ENCODE measurements at regions not wholly inside any gene's neighbourhood (a gene's known extent, or its start where the extent isn't known, plus 50 kb on each side); places are given as distances from the start of the nearest gene placed in this dataset.

DNA sequence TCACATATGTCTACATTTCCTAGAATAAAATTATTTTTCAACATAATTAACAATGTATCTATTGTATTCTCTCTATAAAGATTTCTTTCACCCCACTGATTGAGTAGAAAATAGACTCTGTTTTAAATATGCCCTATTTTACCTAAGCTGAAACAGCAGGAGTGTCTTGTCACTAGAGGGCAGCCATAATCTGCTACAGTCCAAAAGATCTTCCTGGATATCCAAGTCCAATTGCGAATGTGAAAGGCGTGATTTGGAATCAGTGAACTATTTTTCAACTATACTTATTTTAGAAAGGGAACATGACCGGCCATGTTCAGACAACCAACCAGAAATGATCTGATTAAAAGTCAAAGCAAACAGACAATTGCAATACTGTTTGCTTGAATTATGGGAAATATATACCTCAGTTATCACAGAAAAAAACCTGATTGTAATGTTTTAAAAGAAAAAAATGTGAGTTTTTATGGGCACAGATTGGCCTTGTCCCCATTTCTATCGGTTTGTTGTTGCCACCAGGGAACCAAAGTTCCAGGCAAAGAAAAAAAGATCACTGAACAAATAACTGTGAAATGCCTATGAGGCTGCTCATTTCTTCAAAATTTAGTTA lies 1211.0 kb upstream of the ADGRL4 start:
- DNase-seq: peak; percentile 74
- H2BK12ac ChIP-seq (ENCODE audit: low read length in 2 of 2): no peak overlapping the region
- H2BK15ac ChIP-seq (ENCODE audit: low read depth, poor library complexity, severe bottlenecking): no peak overlapping the region
- no peaks in the 10 kb centered on the region for H3K79me1 ChIP-seq (replicated peaks; ENCODE audit: low read length, poor library complexity, severe bottlenecking)
- H2BK120ac ChIP-seq (ENCODE audit: low read depth, low read length): no peak overlapping the region
- no peak overlapping the region for H3K18ac ChIP-seq (ENCODE audit: low read depth in 1 of 2, low read length in 2 of 2)
- H3K4me1 ChIP-seq (ENCODE audit: control insufficient read depth, insufficient read depth, low read depth, low read length): no peaks in the 10 kb centered on the region
- H3K4me3 ChIP-seq (ENCODE audit: insufficient read depth in 1 of 2, low read depth in 1 of 2, low read length in 2 of 2): no peak overlapping the region
- H3K27me3 ChIP-seq (ENCODE audit: control insufficient read depth in 1 of 2, insufficient read depth in 1 of 2, low read length in 2 of 2): no peaks in the 10 kb centered on the region
- H3K27ac ChIP-seq (ENCODE audit: low read length, poor library complexity, severe bottlenecking): no peak overlapping the region
- no peak overlapping the region for H3K14ac ChIP-seq (ENCODE audit: low read length in 2 of 2)
- WGBS: 73% methylated on average over 1 of the region's 4 CpGs
- H3K4me2 ChIP-seq (ENCODE audit: low read length, poor library complexity, severe bottlenecking): no peak overlapping the region
- H2BK5ac ChIP-seq (ENCODE audit: low read depth, low read length, poor library complexity, severe bottlenecking): no peak overlapping the region
- no peaks in the 10 kb centered on the region for H3K9me3 ChIP-seq (ENCODE audit: control insufficient read depth, low read length)
- no peak overlapping the region for H2AFZ ChIP-seq (ENCODE audit: low read depth, low read length)
- H4K8ac ChIP-seq (ENCODE audit: low read length): no peak overlapping the region
- no peak overlapping the region for H2AK5ac ChIP-seq (ENCODE audit: low read length, severe bottlenecking)
- H3K9ac ChIP-seq (ENCODE audit: low read length): peak overlapping the region; percentile 77
- H3K36me3 ChIP-seq (ENCODE audit: control insufficient read depth in 1 of 2, insufficient read depth in 2 of 2, low read depth in 1 of 2, low read length in 2 of 2): no peaks in the 10 kb centered on the region
- H3K4ac ChIP-seq (ENCODE audit: low read depth in 1 of 2, low read length in 2 of 2): no peak overlapping the region
- no peak overlapping the region for H3K23ac ChIP-seq (ENCODE audit: low read length in 2 of 2)
- no peak overlapping the region for H4K91ac ChIP-seq (ENCODE audit: low read length)

DNA sequence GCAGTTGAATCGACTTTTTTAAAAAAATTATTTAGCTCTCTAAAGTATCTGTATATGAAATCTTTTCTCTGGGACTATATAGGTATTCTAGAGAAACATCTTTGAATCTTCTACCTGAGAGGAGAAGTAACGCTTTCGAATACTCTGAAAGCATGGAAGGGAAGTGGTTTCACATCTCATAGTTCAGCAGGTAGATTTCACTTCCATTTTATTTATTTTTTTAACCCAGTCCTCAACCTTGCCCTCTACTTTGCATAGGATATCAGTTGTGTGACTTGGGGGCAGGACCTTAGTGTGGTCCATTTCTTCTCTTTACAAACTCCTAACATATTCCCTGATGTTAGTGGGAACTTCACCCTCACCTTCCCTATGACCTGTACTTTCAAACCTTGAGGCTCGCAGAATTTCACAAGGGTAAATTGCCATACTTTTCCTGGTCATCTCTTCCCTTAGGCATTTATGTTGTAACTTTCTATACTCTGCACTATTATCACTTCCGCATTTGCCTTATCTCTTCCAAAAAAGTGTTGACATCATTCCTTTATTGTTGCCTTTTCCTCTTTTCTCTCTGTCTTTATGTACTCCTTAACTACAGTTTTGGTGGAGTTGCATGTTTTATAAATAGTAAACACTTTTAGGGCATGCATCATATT lies 1208.5 kb upstream of the ADGRL4 start:
- H3K4ac ChIP-seq (ENCODE audit: low read depth in 1 of 2, low read length in 2 of 2): no peak overlapping the region
- H2BK12ac ChIP-seq (ENCODE audit: low read length in 2 of 2): no peak overlapping the region
- no peak overlapping the region for H3K4me2 ChIP-seq (ENCODE audit: low read length, poor library complexity, severe bottlenecking)
- H3K9me3 ChIP-seq (ENCODE audit: control insufficient read depth, low read length): no peaks in the 10 kb centered on the region
- no peaks in the 10 kb centered on the region for H3K36me3 ChIP-seq (ENCODE audit: control insufficient read depth in 1 of 2, insufficient read depth in 2 of 2, low read depth in 1 of 2, low read length in 2 of 2)
- H3K14ac ChIP-seq (ENCODE audit: low read length in 2 of 2): no peak overlapping the region
- no peak overlapping the region for H2BK5ac ChIP-seq (ENCODE audit: low read depth, low read length, poor library complexity, severe bottlenecking)
- no peaks in the 10 kb centered on the region for H3K4me1 ChIP-seq (ENCODE audit: control insufficient read depth, insufficient read depth, low read depth, low read length)
- H3K79me1 ChIP-seq (replicated peaks; ENCODE audit: low read length, poor library complexity, severe bottlenecking): no peaks in the 10 kb centered on the region
- H2AFZ ChIP-seq (ENCODE audit: low read depth, low read length): no peak overlapping the region
- no peak overlapping the region for H3K4me3 ChIP-seq (ENCODE audit: insufficient read depth in 1 of 2, low read depth in 1 of 2, low read length in 2 of 2)
- no peak overlapping the region for H3K23ac ChIP-seq (ENCODE audit: low read length in 2 of 2)
- H2BK120ac ChIP-seq (ENCODE audit: low read depth, low read length): no peak overlapping the region
- no peak overlapping the region for H4K8ac ChIP-seq (ENCODE audit: low read length)
- no peak overlapping the region for H2BK15ac ChIP-seq (ENCODE audit: low read depth, poor library complexity, severe bottlenecking)
- no peak overlapping the region for H2AK5ac ChIP-seq (ENCODE audit: low read length, severe bottlenecking)
- H3K9ac ChIP-seq (ENCODE audit: low read length): no peak overlapping the region
- no peak for DNase-seq
- 97% methylated on average over 2 of the region's 5 CpGs for WGBS
- no peak overlapping the region for H3K18ac ChIP-seq (ENCODE audit: low read depth in 1 of 2, low read length in 2 of 2)
- H3K27ac ChIP-seq (ENCODE audit: low read length, poor library complexity, severe bottlenecking): no peak overlapping the region
- no peaks in the 10 kb centered on the region for H3K27me3 ChIP-seq (ENCODE audit: control insufficient read depth in 1 of 2, insufficient read depth in 1 of 2, low read length in 2 of 2)
- no peak overlapping the region for H4K91ac ChIP-seq (ENCODE audit: low read length)

DNA sequence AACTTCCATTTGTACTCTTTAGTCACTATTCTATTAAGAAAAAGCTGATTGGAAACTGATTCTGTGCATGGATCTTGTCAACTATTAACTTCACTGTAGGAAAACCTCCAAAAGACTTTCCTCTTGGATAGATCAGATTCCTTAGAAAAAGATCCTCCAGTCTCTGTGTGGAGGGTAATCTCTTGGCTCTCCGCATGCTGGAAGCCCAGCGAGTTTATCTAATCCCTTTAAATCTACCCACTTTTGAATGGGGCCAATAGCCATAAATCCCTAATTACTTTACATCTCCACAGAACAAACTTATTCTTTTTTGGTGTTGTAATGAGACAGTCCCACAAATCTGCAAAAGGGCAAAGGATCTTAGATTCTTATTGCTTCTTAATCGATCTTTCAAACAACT lies 1206.4 kb upstream of the ADGRL4 start:
- H3K27me3 ChIP-seq (ENCODE audit: control insufficient read depth in 1 of 2, insufficient read depth in 1 of 2, low read length in 2 of 2): no peaks in the 10 kb centered on the region

DNA sequence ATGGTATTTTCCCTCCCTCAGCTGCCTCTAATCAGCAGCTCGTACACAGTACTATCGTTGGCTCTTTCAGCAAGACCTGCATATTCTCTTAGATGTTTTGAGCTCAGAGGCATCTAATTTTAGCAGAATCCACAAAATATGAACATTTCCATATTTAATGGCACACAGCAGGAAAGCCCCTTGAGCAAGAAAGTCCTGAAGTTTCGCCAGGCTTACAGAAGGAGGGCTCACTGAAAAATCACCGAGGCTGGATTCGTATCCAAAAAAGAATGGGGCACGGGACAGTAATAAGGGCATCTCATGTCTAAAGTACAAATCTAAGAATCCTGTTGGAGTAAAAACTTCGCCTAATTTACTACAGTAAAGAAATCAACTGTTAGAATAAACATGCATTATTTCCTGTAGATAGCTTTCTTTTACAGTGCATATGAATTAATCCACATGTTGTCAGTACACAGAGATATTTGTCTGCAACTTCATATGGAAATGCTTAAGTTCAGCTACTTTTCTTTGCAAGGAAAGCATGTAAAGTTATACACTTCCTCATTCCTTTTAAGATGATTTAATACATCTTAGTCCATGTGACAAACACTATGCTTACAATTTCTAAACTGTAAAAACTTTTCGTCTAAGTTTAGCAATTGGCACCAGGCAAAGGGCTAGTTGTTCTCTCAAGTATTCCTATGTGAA lies 1205.3 kb upstream of the ADGRL4 start:
- Histone ChIP-seq H2AK5ac (ENCODE audit: low read length, severe bottlenecking) (peak overlapping the region; percentile 41), H3K27ac (ENCODE audit: low read length, poor library complexity, severe bottlenecking) (no peak overlapping the region), H3K79me1 (replicated peaks; ENCODE audit: low read length, poor library complexity, severe bottlenecking) (no peaks in the 10 kb centered on the region), H3K4me1 (ENCODE audit: control insufficient read depth, insufficient read depth, low read depth, low read length) (no peaks in the 10 kb centered on the region), H3K4ac (ENCODE audit: low read depth in 1 of 2, low read length in 2 of 2) (no peak overlapping the region), H3K14ac (ENCODE audit: low read length in 2 of 2) (no peak overlapping the region), H3K18ac (ENCODE audit: low read depth in 1 of 2, low read length in 2 of 2) (no peak overlapping the region), H2BK5ac (ENCODE audit: low read depth, low read length, poor library complexity, severe bottlenecking) (no peak overlapping the region), H2BK120ac (ENCODE audit: low read depth, low read length) (no peak overlapping the region), H2BK15ac (ENCODE audit: low read depth, poor library complexity, severe bottlenecking) (no peak overlapping the region), H2BK12ac (ENCODE audit: low read length in 2 of 2) (no peak overlapping the region), H3K4me2 (ENCODE audit: low read length, poor library complexity, severe bottlenecking) (no peak overlapping the region), H3K36me3 (ENCODE audit: control insufficient read depth in 1 of 2, insufficient read depth in 2 of 2, low read depth in 1 of 2, low read length in 2 of 2) (no peaks in the 10 kb centered on the region), H3K27me3 (ENCODE audit: control insufficient read depth in 1 of 2, insufficient read depth in 1 of 2, low read length in 2 of 2) (no peaks in the 10 kb centered on the region), H3K23ac (ENCODE audit: low read length in 2 of 2) (no peak overlapping the region), H2AFZ (ENCODE audit: low read depth, low read length) (no peak overlapping the region), H3K9ac (ENCODE audit: low read length) (no peak overlapping the region), H4K8ac (ENCODE audit: low read length) (no peak overlapping the region), H3K4me3 (ENCODE audit: insufficient read depth in 1 of 2, low read depth in 1 of 2, low read length in 2 of 2) (no peak overlapping the region), H4K91ac (ENCODE audit: low read length) (no peak overlapping the region), H3K9me3 (ENCODE audit: control insufficient read depth, low read length) (no peaks in the 10 kb centered on the region)
- WGBS: 91% methylated on average over 7 of the region's 8 CpGs
- no peak for DNase-seq

More for the DNA sequence above, 1206.4 kb upstream of the ADGRL4 start:
- H3K4me2 ChIP-seq (ENCODE audit: low read length, poor library complexity, severe bottlenecking): no peak overlapping the region
- H3K4me1 ChIP-seq (ENCODE audit: control insufficient read depth, insufficient read depth, low read depth, low read length): no peaks in the 10 kb centered on the region
- no peak overlapping the region for H3K9ac ChIP-seq (ENCODE audit: low read length)
- H2AK5ac ChIP-seq (ENCODE audit: low read length, severe bottlenecking): no peak overlapping the region
- H4K8ac ChIP-seq (ENCODE audit: low read length): no peak overlapping the region
- no peak for DNase-seq
- H3K4ac ChIP-seq (ENCODE audit: low read depth in 1 of 2, low read length in 2 of 2): no peak overlapping the region
- no peaks in the 10 kb centered on the region for H3K9me3 ChIP-seq (ENCODE audit: control insufficient read depth, low read length)
- H3K14ac ChIP-seq (ENCODE audit: low read length in 2 of 2): no peak overlapping the region
- H2AFZ ChIP-seq (ENCODE audit: low read depth, low read length): no peak overlapping the region
- no peak overlapping the region for H2BK5ac ChIP-seq (ENCODE audit: low read depth, low read length, poor library complexity, severe bottlenecking)
- H3K27ac ChIP-seq (ENCODE audit: low read length, poor library complexity, severe bottlenecking): no peak overlapping the region
- H2BK120ac ChIP-seq (ENCODE audit: low read depth, low read length): no peak overlapping the region
- H2BK12ac ChIP-seq (ENCODE audit: low read length in 2 of 2): no peak overlapping the region
- no peak overlapping the region for H3K23ac ChIP-seq (ENCODE audit: low read length in 2 of 2)
- no peaks in the 10 kb centered on the region for H3K79me1 ChIP-seq (replicated peaks; ENCODE audit: low read length, poor library complexity, severe bottlenecking)
- H3K4me3 ChIP-seq (ENCODE audit: insufficient read depth in 1 of 2, low read depth in 1 of 2, low read length in 2 of 2): no peak overlapping the region
- 92% methylated on average over 3 of the region's 3 CpGs for WGBS
- no peak overlapping the region for H2BK15ac ChIP-seq (ENCODE audit: low read depth, poor library complexity, severe bottlenecking)
- H3K36me3 ChIP-seq (ENCODE audit: control insufficient read depth in 1 of 2, insufficient read depth in 2 of 2, low read depth in 1 of 2, low read length in 2 of 2): no peaks in the 10 kb centered on the region
- H3K18ac ChIP-seq (ENCODE audit: low read depth in 1 of 2, low read length in 2 of 2): no peak overlapping the region
- no peak overlapping the region for H4K91ac ChIP-seq (ENCODE audit: low read length)

All from mesenchymal stem cell (in vitro differentiated cells and primary cell).